ENCODE measurements at regions not wholly inside any gene's neighbourhood (a gene's known extent, or its start where the extent isn't known, plus 50 kb on each side); places are given as distances from the start of the nearest gene placed in this dataset.
A peak's percentile ranks its signal among the peaks of the same experiment; 100 is the strongest.

DNA sequence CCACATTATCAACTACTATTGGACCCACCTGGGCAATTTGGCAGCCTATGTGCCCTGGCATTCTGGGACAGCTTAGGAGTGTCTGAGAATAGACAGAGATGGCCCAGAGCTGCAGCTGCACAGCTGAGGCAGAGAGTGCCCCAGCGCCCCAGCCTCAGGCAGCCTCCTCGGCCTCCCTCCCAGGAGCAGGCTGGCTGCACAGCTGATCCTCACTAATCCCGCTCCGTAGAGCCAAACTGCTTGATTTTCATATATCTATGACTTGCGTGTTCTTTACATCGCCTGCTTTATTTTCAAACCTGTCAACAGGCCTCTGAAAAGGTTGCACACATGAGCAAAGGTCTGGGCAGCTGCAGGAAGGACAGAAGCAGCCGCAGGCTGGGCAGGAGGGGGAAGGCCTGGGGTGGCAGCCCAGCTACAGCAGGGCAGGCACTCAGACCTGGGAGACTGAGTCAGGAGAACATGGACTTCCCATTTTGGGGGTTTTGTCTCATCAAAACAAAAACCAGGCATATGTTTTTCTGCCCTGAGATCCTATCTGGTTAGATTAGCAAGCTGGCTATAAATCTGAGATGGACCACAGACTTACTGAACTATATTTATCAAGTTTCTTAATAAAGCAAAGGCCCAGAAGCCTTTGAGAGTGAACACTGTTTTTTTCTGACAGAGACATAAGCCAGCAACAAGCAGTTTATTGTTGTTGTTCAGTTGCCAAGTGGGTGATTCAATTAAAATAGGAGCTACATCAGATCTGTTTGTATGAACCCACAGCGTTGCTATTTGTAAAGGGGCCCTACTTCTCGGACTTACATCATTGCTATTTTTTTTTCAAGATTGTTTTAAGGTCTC lies 301.8 kb upstream of the DUSP10 start:
- Histone ChIP-seq H3K4me1 (ENCODE audit: insufficient read depth, low read length) (peaks cover 41% of the 10 kb centered on the region), H3K36me3 (ENCODE audit: insufficient read depth, low read length) (no peaks in the 10 kb centered on the region), H3K9ac (ENCODE audit: low read length) (no peak overlapping the region), H3K27ac (ENCODE audit: low read depth, low read length) (peak overlapping the region; percentile 92), H3K4me3 (ENCODE audit: low read depth in 1 of 2, low read length in 2 of 2) (no peak overlapping the region), H3K27me3 (ENCODE audit: control insufficient read depth in 1 of 2, insufficient read depth in 2 of 2, low read length in 2 of 2) (no peaks in the 10 kb centered on the region), H3K9me3 (ENCODE audit: low read length) (no peaks in the 10 kb centered on the region)

- Histone ChIP-seq H3K4me3 (ENCODE audit: low read depth in 1 of 2, low read length in 2 of 2) (no peak overlapping the region), H3K36me3 (ENCODE audit: insufficient read depth, low read length) (no peaks in the 10 kb centered on the region), H3K27ac (ENCODE audit: low read depth, low read length) (no peak overlapping the region), H3K4me1 (ENCODE audit: insufficient read depth, low read length) (peaks cover 29% of the 10 kb centered on the region), H3K9me3 (ENCODE audit: low read length) (no peaks in the 10 kb centered on the region), H3K9ac (ENCODE audit: low read length) (no peak overlapping the region), H3K27me3 (ENCODE audit: control insufficient read depth in 1 of 2, insufficient read depth in 2 of 2, low read length in 2 of 2) (no peaks in the 10 kb centered on the region)
Observed at GRCh38 chr1:222042120-222042519, 300.2 kb upstream of the DUSP10 start.

- Histone ChIP-seq H3K4me1 (ENCODE audit: insufficient read depth, low read length) (peaks cover 27% of the 10 kb centered on the region), H3K9me3 (ENCODE audit: low read length) (no peaks in the 10 kb centered on the region), H3K27me3 (ENCODE audit: control insufficient read depth in 1 of 2, insufficient read depth in 2 of 2, low read length in 2 of 2) (no peaks in the 10 kb centered on the region), H3K9ac (ENCODE audit: low read length) (no peak overlapping the region), H3K27ac (ENCODE audit: low read depth, low read length) (no peak overlapping the region), H3K36me3 (ENCODE audit: insufficient read depth, low read length) (no peaks in the 10 kb centered on the region), H3K4me3 (ENCODE audit: low read depth in 1 of 2, low read length in 2 of 2) (no peak overlapping the region)
Observed at GRCh38 chr1:222040955-222041354, 299.1 kb upstream of the DUSP10 start.

- H3K9ac ChIP-seq (ENCODE audit: low read length): no peak overlapping the region
- H3K27me3 ChIP-seq (ENCODE audit: control insufficient read depth in 1 of 2, insufficient read depth in 2 of 2, low read length in 2 of 2): no peaks in the 10 kb centered on the region
- no peak overlapping the region for H3K27ac ChIP-seq (ENCODE audit: low read depth, low read length)
- H3K4me1 ChIP-seq (ENCODE audit: insufficient read depth, low read length): peaks cover 27% of the 10 kb centered on the region
- no peak overlapping the region for H3K4me3 ChIP-seq (ENCODE audit: low read depth in 1 of 2, low read length in 2 of 2)
- no peaks in the 10 kb centered on the region for H3K9me3 ChIP-seq (ENCODE audit: low read length)
- H3K36me3 ChIP-seq (ENCODE audit: insufficient read depth, low read length): no peaks in the 10 kb centered on the region
Observed at GRCh38 chr1:222040121-222040805, 298.4 kb upstream of the DUSP10 start.

DNA sequence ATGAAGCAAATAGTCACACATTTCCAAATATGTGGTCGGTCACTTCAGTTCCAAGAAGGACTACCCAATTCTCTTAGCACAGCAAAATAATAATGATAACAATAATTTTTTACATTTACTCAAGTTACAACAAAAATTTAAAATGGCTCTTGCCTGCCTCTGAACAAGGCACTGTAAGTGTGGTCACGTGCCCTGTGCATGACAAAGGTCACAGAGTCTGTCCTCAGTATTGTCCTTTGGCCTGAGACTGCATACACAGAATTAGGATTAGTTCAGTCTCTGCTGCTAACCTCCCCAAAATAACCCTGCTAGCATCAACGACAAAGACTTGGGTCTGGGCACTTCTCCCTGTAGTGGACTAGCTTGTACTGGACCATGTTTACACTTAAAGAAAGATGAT lies 297.1 kb upstream of the DUSP10 start:
- no peaks in the 10 kb centered on the region for H3K27me3 ChIP-seq (ENCODE audit: control insufficient read depth in 1 of 2, insufficient read depth in 2 of 2, low read length in 2 of 2)
- no peak overlapping the region for H3K4me3 ChIP-seq (ENCODE audit: low read depth in 1 of 2, low read length in 2 of 2)
- no peak overlapping the region for H3K9ac ChIP-seq (ENCODE audit: low read length)
- H3K36me3 ChIP-seq (ENCODE audit: insufficient read depth, low read length): no peaks in the 10 kb centered on the region
- H3K4me1 ChIP-seq (ENCODE audit: insufficient read depth, low read length): peaks cover 21% of the 10 kb centered on the region
- H3K9me3 ChIP-seq (ENCODE audit: low read length): no peaks in the 10 kb centered on the region
- no peak overlapping the region for H3K27ac ChIP-seq (ENCODE audit: low read depth, low read length)

DNA sequence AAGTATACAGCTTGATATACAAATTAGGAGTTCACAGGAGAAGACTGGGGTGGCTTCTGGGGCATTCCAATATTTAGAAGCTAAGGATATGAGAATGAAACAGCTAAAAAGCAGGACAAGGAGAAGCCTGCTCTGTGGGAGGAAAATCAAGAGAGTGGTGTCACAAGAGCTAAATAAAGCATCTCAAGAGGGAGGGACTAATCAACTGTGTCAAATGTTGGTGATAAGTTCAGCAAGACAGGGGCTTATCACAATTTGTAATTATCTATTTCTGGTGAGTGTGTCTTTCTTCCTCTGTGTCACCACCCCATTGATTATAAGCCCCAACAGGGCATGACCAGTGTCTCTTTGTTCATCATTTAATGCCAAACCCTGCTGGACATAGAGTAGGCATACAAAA lies 295.8 kb upstream of the DUSP10 start:
- Histone ChIP-seq H3K36me3 (ENCODE audit: insufficient read depth, low read length) (no peaks in the 10 kb centered on the region), H3K9me3 (ENCODE audit: low read length) (no peaks in the 10 kb centered on the region), H3K4me3 (ENCODE audit: low read depth in 1 of 2, low read length in 2 of 2) (no peak overlapping the region), H3K27ac (ENCODE audit: low read depth, low read length) (no peak overlapping the region), H3K4me1 (ENCODE audit: insufficient read depth, low read length) (peaks cover 11% of the 10 kb centered on the region), H3K9ac (ENCODE audit: low read length) (no peak overlapping the region), H3K27me3 (ENCODE audit: control insufficient read depth in 1 of 2, insufficient read depth in 2 of 2, low read length in 2 of 2) (no peaks in the 10 kb centered on the region)

DNA sequence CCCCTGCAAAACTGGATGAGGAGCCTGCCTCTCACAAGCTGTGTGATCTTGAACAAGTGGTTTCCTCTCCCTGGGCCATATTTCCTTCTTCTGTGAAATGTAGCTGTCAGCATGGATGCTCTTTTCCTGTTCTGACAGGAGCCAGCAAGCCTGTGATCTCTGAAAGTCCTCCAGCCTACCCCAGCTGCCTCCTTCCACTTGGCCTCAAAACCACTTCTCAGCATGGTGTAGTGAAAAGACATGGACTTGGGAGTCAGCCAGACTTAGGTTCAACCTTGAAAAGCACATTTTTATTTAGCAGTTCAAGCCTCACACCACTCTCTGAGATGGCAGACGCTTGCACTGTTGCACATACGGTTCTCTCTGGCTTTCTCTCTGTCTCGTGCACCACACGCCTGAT lies 292.9 kb upstream of the DUSP10 start:
- no peak overlapping the region for H3K9ac ChIP-seq (ENCODE audit: low read length)
- H3K27ac ChIP-seq (ENCODE audit: low read depth, low read length): no peak overlapping the region

DNA sequence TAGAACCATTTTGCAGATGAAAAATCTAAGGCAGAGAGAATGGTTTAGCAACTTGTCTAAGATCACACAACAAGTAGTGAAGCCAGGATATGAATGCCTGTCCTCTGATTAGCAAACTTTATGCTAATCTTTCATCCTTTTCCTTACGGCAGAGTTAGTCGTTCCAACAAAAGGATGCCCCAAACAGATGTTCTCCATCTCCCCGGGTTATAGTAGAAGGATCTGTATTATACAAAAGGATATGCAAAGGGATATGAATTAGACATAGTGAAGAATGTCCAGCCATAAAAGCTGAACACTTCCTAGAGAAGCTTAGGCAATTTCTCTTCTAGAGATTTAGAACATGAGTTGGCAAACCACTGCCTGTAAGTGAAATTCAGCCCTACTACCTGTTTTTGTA lies 291.6 kb upstream of the DUSP10 start:
- Histone ChIP-seq H3K27me3 (ENCODE audit: control insufficient read depth in 1 of 2, insufficient read depth in 2 of 2, low read length in 2 of 2) (no peaks in the 10 kb centered on the region), H3K9ac (ENCODE audit: low read length) (no peak overlapping the region), H3K27ac (ENCODE audit: low read depth, low read length) (no peak overlapping the region), H3K4me3 (ENCODE audit: low read depth in 1 of 2, low read length in 2 of 2) (no peak overlapping the region), H3K4me1 (ENCODE audit: insufficient read depth, low read length) (no peaks in the 10 kb centered on the region), H3K9me3 (ENCODE audit: low read length) (no peaks in the 10 kb centered on the region), H3K36me3 (ENCODE audit: insufficient read depth, low read length) (no peaks in the 10 kb centered on the region)

More for the DNA sequence above, 292.9 kb upstream of the DUSP10 start:
- no peaks in the 10 kb centered on the region for H3K4me1 ChIP-seq (ENCODE audit: insufficient read depth, low read length)
- H3K36me3 ChIP-seq (ENCODE audit: insufficient read depth, low read length): no peaks in the 10 kb centered on the region
- H3K4me3 ChIP-seq (ENCODE audit: low read depth in 1 of 2, low read length in 2 of 2): no peak overlapping the region
- no peaks in the 10 kb centered on the region for H3K27me3 ChIP-seq (ENCODE audit: control insufficient read depth in 1 of 2, insufficient read depth in 2 of 2, low read length in 2 of 2)
- no peaks in the 10 kb centered on the region for H3K9me3 ChIP-seq (ENCODE audit: low read length)

DNA sequence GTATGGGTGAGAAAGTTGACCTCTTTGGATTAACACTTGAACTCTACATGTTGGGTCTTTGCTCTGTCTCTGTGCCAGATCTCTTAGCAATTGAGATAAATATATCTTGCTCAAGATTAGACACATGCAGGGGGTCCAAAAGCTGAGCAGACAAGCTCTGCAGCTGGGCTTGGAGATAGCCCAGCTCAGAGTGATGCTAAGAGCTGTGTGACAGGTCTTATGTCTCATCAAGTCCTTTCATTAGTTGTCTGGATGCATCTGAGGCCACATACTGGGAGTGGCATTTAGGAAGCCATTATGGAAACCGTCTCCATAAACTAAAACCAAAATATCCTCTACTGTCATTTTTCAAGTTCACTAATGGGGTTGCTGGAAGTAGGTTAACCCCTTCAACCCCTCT lies 289.4 kb upstream of the DUSP10 start:
- Histone ChIP-seq H3K27me3 (ENCODE audit: control insufficient read depth in 1 of 2, insufficient read depth in 2 of 2, low read length in 2 of 2) (no peaks in the 10 kb centered on the region), H3K27ac (ENCODE audit: low read depth, low read length) (no peak overlapping the region), H3K4me3 (ENCODE audit: low read depth in 1 of 2, low read length in 2 of 2) (no peak overlapping the region), H3K4me1 (ENCODE audit: insufficient read depth, low read length) (no peaks in the 10 kb centered on the region), H3K9ac (ENCODE audit: low read length) (no peak overlapping the region), H3K9me3 (ENCODE audit: low read length) (no peaks in the 10 kb centered on the region), H3K36me3 (ENCODE audit: insufficient read depth, low read length) (no peaks in the 10 kb centered on the region)

DNA sequence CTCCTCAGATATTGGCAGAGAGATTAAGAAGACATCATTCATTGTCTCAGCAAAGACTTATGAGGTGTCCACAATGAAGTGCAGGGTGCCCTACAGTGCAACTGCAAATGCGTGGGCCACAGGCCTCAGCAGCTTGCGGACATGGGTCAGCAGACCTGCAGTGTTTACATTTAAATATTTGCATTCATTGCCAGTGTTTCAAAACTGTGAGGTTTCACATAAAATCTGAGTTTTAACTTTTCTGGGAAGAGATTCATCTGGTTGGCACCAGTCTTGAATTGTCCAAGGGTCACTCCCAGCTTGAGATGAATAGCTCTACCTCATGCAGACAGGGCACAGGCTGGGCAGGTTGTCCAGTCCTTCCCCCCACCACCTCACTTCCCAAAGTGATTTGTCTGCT lies 286.8 kb upstream of the DUSP10 start:
- Histone ChIP-seq H3K4me3 (ENCODE audit: low read depth in 1 of 2, low read length in 2 of 2) (no peak overlapping the region), H3K27ac (ENCODE audit: low read depth, low read length) (no peak overlapping the region), H3K36me3 (ENCODE audit: insufficient read depth, low read length) (no peaks in the 10 kb centered on the region), H3K4me1 (ENCODE audit: insufficient read depth, low read length) (no peaks in the 10 kb centered on the region), H3K9me3 (ENCODE audit: low read length) (no peaks in the 10 kb centered on the region), H3K9ac (ENCODE audit: low read length) (no peak overlapping the region), H3K27me3 (ENCODE audit: control insufficient read depth in 1 of 2, insufficient read depth in 2 of 2, low read length in 2 of 2) (no peaks in the 10 kb centered on the region)

DNA sequence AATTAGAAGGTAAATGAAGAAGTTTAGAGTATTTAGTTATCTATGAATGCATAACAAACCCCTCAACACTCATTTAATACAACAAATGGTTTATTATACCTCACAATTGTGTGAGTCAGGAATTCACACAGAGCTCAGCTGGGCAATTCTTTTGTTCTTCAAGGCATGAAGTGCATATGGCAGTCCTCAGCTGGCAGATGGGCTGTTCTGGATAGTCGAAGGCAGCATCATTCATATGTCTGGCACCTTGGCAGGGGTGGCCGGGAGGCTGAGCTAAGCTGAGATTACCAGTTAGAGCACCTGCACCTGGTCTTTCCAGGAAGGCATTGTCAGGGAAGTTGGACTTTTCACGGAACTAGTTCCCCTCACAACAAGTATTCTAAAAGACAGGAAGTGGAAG lies 286.2 kb upstream of the DUSP10 start:
- no peak overlapping the region for H3K27ac ChIP-seq (ENCODE audit: low read depth, low read length)
- no peaks in the 10 kb centered on the region for H3K27me3 ChIP-seq (ENCODE audit: control insufficient read depth in 1 of 2, insufficient read depth in 2 of 2, low read length in 2 of 2)
- H3K36me3 ChIP-seq (ENCODE audit: insufficient read depth, low read length): no peaks in the 10 kb centered on the region
- no peaks in the 10 kb centered on the region for H3K9me3 ChIP-seq (ENCODE audit: low read length)
- H3K4me1 ChIP-seq (ENCODE audit: insufficient read depth, low read length): no peaks in the 10 kb centered on the region
- H3K4me3 ChIP-seq (ENCODE audit: low read depth in 1 of 2, low read length in 2 of 2): no peak overlapping the region
- H3K9ac ChIP-seq (ENCODE audit: low read length): no peak overlapping the region

- no peaks in the 10 kb centered on the region for H3K4me1 ChIP-seq (ENCODE audit: insufficient read depth, low read length)
- no peak overlapping the region for H3K9ac ChIP-seq (ENCODE audit: low read length)
- H3K9me3 ChIP-seq (ENCODE audit: low read length): no peaks in the 10 kb centered on the region
- H3K27ac ChIP-seq (ENCODE audit: low read depth, low read length): no peak overlapping the region
- H3K36me3 ChIP-seq (ENCODE audit: insufficient read depth, low read length): no peaks in the 10 kb centered on the region
- H3K27me3 ChIP-seq (ENCODE audit: control insufficient read depth in 1 of 2, insufficient read depth in 2 of 2, low read length in 2 of 2): no peaks in the 10 kb centered on the region
- no peak overlapping the region for H3K4me3 ChIP-seq (ENCODE audit: low read depth in 1 of 2, low read length in 2 of 2)
Observed at GRCh38 chr1:222026280-222026679, 284.4 kb upstream of the DUSP10 start.

All from muscle layer of colon (tissue), 2 donors.